C4-2B (cell line): ENCODE measurements at regions not wholly inside any gene's neighbourhood (a gene's known extent, or its start where the extent isn't known, plus 50 kb on each side); places are given as distances from the start of the nearest gene placed in this dataset.

Experiments
- H3K27ac ChIP-seq: fragments of 450-650 bp; 2 replicates; pipeline ENCODE4 v1.5.1; 2017
- CTCF ChIP-seq: fragments of 450-650 bp; conservative IDR thresholded peaks from 2 replicates; pipeline ENCODE4 v1.5.1; 2017; ENCODE audit warnings: mild to moderate bottlenecking
- ZFX ChIP-seq: fragments of 450-650 bp; IDR thresholded peaks from 2 replicates; pipeline ENCODE4 v1.6.1; 2017

GRCh38 chr4:187208651-187209050 is 485.0 kb upstream of the FAT1 start:
- peak overlapping the region; percentile 77 for H3K27ac ChIP-seq
- no peak for TF ChIP-seq ZFX
- no peak for TF ChIP-seq CTCF

- TF ChIP-seq CTCF (no peak), ZFX (no peak)
- H3K27ac ChIP-seq: peak overlapping the region; percentile 77
Observed at GRCh38 chr4:187209921-187210613, 486.4 kb upstream of the FAT1 start.

DNA sequence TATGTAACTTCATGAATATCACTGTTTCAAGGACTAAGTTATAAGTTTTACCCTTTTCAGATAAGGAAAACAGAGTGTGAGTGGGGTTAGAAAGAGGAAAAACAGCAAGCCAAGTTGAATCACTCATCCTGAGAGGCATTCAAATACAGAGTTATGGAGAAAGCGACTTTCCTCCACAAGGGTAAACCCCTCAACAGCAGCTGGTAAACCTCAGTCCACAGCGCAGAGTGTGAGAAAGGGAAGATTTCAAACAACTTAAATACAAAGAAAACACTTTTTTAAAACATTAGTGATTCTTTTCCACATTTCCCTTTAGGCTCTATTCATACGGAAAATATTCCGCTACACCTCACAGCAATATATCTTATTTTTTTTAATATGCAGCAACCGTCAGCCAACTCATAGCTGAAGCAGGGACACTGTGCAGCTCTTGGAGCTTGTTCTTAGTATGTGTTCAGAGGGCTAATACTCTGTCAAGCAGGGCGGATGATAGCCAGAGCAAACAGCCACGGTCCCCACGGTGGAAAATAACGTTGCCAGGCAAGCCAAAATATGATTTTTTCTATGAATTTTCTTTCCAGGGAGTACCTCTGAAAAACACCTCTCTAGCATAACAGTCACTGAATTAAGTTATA is 488.9 kb upstream of the FAT1 start:
- no peak overlapping the region for H3K27ac ChIP-seq
- no peak for TF ChIP-seq ZFX
- no peak for TF ChIP-seq CTCF

GRCh38 chr4:187215438-187215837 is 491.8 kb upstream of the FAT1 start:
- no peak overlapping the region for H3K27ac ChIP-seq
- TF ChIP-seq CTCF (no peak), ZFX (no peak)

DNA sequence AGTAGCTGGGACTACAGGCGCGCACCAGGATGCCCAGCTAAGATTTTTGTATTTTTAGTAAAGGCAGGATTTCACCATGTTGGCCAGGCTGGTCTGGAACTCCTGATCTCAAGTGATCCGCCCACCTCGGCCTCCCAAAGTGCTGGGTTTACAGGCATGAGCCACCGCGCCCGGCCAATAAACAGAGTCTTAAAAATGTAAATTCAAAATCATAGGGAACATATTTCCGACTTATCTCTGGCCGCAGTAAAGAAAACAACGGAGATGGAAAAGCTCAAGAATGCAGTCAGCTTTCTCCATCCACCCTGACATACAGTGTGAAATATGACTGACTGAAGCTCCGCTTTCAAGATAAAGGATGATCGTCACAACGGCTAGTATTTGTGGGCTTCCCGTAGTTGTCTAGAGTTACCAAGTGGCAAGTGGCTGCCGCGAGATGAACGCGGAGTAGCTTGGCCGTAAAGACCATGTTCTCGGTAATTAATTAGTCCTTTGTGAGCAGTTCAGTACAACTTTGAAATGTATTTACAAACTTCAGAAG is 495.1 kb upstream of the FAT1 start:
- H3K27ac ChIP-seq: no peak overlapping the region
- TF ChIP-seq CTCF (no peak), ZFX (no peak)

GRCh38 chr4:187224560-187224959 is 500.9 kb upstream of the FAT1 start:
- H3K27ac ChIP-seq: no peak overlapping the region
- no peak for TF ChIP-seq ZFX
- no peak for TF ChIP-seq CTCF
